ENCODE measurements at regions not wholly inside any gene's neighbourhood (a gene's known extent, or its start where the extent isn't known, plus 50 kb on each side); places are given as distances from the start of the nearest gene placed in this dataset.

DNA sequence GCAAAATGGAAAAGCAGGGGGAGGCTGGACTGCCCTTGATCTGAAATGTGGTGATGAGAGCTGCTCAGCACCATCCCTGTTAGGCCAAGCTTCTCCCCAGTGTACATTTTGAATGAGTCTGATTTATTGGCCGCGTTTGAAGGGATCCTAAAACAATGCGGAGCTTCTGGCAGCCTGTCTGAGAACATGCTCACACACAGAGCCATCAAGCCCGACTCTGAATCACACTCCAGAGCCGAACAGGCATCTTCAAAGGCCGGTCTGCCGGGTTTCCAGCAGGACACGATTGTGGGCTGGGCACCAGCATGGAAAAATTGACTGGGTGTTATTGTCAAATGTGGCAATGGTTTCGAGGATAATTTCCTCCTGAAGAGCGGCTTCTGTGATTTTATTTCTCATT is 235.9 kb downstream of the TFAP2C start:
- TF ChIP-seq, protein P1, sequence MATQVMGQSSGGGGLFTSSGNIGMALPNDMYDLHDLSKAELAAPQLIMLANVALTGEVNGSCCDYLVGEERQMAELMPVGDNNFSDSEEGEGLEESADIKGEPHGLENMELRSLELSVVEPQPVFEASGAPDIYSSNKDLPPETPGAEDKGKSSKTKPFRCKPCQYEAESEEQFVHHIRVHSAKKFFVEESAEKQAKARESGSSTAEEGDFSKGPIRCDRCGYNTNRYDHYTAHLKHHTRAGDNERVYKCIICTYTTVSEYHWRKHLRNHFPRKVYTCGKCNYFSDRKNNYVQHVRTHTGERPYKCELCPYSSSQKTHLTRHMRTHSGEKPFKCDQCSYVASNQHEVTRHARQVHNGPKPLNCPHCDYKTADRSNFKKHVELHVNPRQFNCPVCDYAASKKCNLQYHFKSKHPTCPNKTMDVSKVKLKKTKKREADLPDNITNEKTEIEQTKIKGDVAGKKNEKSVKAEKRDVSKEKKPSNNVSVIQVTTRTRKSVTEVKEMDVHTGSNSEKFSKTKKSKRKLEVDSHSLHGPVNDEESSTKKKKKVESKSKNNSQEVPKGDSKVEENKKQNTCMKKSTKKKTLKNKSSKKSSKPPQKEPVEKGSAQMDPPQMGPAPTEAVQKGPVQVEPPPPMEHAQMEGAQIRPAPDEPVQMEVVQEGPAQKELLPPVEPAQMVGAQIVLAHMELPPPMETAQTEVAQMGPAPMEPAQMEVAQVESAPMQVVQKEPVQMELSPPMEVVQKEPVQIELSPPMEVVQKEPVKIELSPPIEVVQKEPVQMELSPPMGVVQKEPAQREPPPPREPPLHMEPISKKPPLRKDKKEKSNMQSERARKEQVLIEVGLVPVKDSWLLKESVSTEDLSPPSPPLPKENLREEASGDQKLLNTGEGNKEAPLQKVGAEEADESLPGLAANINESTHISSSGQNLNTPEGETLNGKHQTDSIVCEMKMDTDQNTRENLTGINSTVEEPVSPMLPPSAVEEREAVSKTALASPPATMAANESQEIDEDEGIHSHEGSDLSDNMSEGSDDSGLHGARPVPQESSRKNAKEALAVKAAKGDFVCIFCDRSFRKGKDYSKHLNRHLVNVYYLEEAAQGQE (IDR thresholded peaks at IDR 0.05; ENCODE audit: borderline replicate concordance): no peak
- no peak for TF ChIP-seq RAD21 (conservative IDR thresholded peaks at IDR 0.05)
- Histone ChIP-seq H3F3A (ENCODE audit: insufficient read depth, low read length, poor library complexity, severe bottlenecking) (no peaks in the 10 kb centered on the region), H3K27ac (ENCODE audit: low read length) (no peak overlapping the region), H3K36me3 (ENCODE audit: insufficient read depth, low read length) (no peaks in the 10 kb centered on the region), H3K27me3 (ENCODE audit: insufficient read depth, low read depth, low read length) (no peaks in the 10 kb centered on the region), H3K9me3 (ENCODE audit: low read length) (no peaks in the 10 kb centered on the region), H3K79me2 (replicated peaks; ENCODE audit: insufficient read depth, low read length) (no peaks in the 10 kb centered on the region), H3K9me2 (ENCODE audit: insufficient read depth, low read length) (no peaks in the 10 kb centered on the region), H2AFZ (ENCODE audit: low read depth, low read length) (no peak overlapping the region), H3K4me3 (ENCODE audit: low read length) (no peak overlapping the region), H4K20me1 (ENCODE audit: insufficient read depth) (no peaks in the 10 kb centered on the region), H3K4me2 (ENCODE audit: low read length) (no peak overlapping the region), H3K9ac (ENCODE audit: low read length) (no peak overlapping the region)

DNA sequence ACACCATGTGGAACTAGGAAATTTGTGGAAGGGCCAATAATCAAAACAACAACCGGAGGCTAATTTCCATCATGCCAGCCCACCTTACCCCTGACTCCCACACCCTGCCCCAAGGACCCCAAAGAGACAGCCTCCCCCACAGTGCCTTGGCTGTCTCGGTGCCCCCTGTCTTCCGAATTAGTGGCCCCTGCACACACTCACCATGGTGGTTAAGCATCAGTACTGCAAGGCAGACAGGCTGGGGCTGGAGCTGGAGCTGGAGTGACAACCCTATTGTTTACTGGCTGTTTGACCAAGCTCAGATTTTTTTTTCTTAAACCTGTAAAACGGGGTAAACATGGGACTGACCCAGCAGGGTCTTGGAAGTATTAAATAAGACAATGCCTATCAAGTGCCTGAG is 238.0 kb downstream of the TFAP2C start:
- no peaks in the 10 kb centered on the region for H3K9me3 ChIP-seq (ENCODE audit: low read length)
- no peak for TF ChIP-seq RAD21 (conservative IDR thresholded peaks at IDR 0.05)
- no peak for TF ChIP-seq EP300 (conservative IDR thresholded peaks at IDR 0.05; ENCODE audit: poor library complexity, severe bottlenecking)
- no peak for TF ChIP-seq POLR2AphosphoS5 (IDR thresholded peaks at IDR 0.05)
- TF ChIP-seq TAF1 (IDR thresholded peaks at IDR 0.05; ENCODE audit: low read depth): no peak
- TF ChIP-seq, protein P1 (IDR thresholded peaks at IDR 0.05; ENCODE audit: borderline replicate concordance): no peak
- TF ChIP-seq, protein P2, sequence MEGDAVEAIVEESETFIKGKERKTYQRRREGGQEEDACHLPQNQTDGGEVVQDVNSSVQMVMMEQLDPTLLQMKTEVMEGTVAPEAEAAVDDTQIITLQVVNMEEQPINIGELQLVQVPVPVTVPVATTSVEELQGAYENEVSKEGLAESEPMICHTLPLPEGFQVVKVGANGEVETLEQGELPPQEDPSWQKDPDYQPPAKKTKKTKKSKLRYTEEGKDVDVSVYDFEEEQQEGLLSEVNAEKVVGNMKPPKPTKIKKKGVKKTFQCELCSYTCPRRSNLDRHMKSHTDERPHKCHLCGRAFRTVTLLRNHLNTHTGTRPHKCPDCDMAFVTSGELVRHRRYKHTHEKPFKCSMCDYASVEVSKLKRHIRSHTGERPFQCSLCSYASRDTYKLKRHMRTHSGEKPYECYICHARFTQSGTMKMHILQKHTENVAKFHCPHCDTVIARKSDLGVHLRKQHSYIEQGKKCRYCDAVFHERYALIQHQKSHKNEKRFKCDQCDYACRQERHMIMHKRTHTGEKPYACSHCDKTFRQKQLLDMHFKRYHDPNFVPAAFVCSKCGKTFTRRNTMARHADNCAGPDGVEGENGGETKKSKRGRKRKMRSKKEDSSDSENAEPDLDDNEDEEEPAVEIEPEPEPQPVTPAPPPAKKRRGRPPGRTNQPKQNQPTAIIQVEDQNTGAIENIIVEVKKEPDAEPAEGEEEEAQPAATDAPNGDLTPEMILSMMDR (IDR thresholded peaks at IDR 0.05; ENCODE audit: poor library complexity, severe bottlenecking): no peak
- no peak for TF ChIP-seq EZH2 (IDR thresholded peaks at IDR 0.05; ENCODE audit: borderline replicate concordance, insufficient read depth, low read length, poor library complexity, severe bottlenecking)
- no peak overlapping the region for H3K27ac ChIP-seq (ENCODE audit: low read length)
- no peak overlapping the region for H3K9ac ChIP-seq (ENCODE audit: low read length)
- no peaks in the 10 kb centered on the region for H3K79me2 ChIP-seq (replicated peaks; ENCODE audit: insufficient read depth, low read length)
- no peaks in the 10 kb centered on the region for H3K9me2 ChIP-seq (ENCODE audit: insufficient read depth, low read length)
- no peaks in the 10 kb centered on the region for H3K36me3 ChIP-seq (ENCODE audit: insufficient read depth, low read length)
- H2AFZ ChIP-seq (ENCODE audit: low read depth, low read length): no peak overlapping the region
- H3K4me3 ChIP-seq (ENCODE audit: low read length): no peak overlapping the region
- H4K20me1 ChIP-seq (ENCODE audit: insufficient read depth): no peaks in the 10 kb centered on the region
- H3F3A ChIP-seq (ENCODE audit: insufficient read depth, low read length, poor library complexity, severe bottlenecking): no peaks in the 10 kb centered on the region
- no peaks in the 10 kb centered on the region for H3K27me3 ChIP-seq (ENCODE audit: insufficient read depth, low read depth, low read length)
- H3K4me2 ChIP-seq (ENCODE audit: low read length): no peak overlapping the region
